Endothelial cell of umbilical vein (primary cell): ENCODE measurements at regions not wholly inside any gene's neighbourhood (a gene's known extent, or its start where the extent isn't known, plus 50 kb on each side); places are given as distances from the start of the nearest gene placed in this dataset.

ENCODE experiments used
- BruUV-seq: library from RNA; stranded (reverse); fragments of 400-500 nt; replicated peaks from 2 replicates; lab custom pipeline; 2021; lab: Mats Ljungman, UMichigan
- CTCF ChIA-PET: fragments of 300-600, 350-600 bp; sonication (Branson Sonifier 250); formaldehyde crosslinking; loops from one replicate; lab custom pipeline; 2021; ENCODE audit warnings: antibody characterized with exemption, inconsistent platforms; lab: Charles Lee
- POLR2A ChIA-PET: fragments of 300-600, 350-600 bp; sonication (Branson Sonifier 250); formaldehyde crosslinking; loops from one replicate; lab custom pipeline; 2021; ENCODE audit warnings: antibody characterized with exemption, inconsistent platforms; lab: Charles Lee
- DNase-seq: peaks from one replicate; pipeline ENCODE4 v3.0.0-alpha.2; 2011; ENCODE audit warnings: low read depth, low spot score
- FAIRE-seq: peaks from 2 replicates; lab custom pipeline; 2011; peaks lifted over from hg19 to GRCh38; lab: Jason Lieb, UNC
- H2AFZ ChIP-seq: 2 replicates; pipeline ENCODE4 v1.6.0; 2012; ENCODE audit warnings: low read depth, low read length, control low read depth, inconsistent platforms
- H3K27ac ChIP-seq: 2 replicates; pipeline ENCODE4 v1.5.1; 2011; ENCODE audit warnings: low read depth, mild to moderate bottlenecking, control low read depth, low read length, moderate library complexity; ENCODE audit not compliant: insufficient read depth
- H3K27me3 ChIP-seq, 2 experiments: 2 replicates each; pipeline versions ENCODE4 v1.6.0 to v1.6.1; 2011; ENCODE audit warnings: low read length in 2 of 2, mixed read lengths in 1 of 2; ENCODE audit not compliant: control insufficient read depth in 2 of 2, insufficient read depth in 2 of 2
- H3K36me3 ChIP-seq, 2 experiments: 2 replicates in 1 of 2; 3 replicates in 1 of 2; pipeline ENCODE4 v1.5.1; 2011; ENCODE audit warnings: low read length in 2 of 2, mild to moderate bottlenecking in 1 of 2, moderate library complexity in 1 of 2; ENCODE audit not compliant: control insufficient read depth in 2 of 2, insufficient read depth in 2 of 2; ENCODE audit errors: extremely low read depth in 1 of 2
- H3K4me1 ChIP-seq: 3 replicates; pipeline ENCODE4 v1.5.1; 2011; ENCODE audit warnings: mild to moderate bottlenecking, low read length; ENCODE audit not compliant: control insufficient read depth, insufficient read depth; ENCODE audit errors: extremely low read depth
- H3K4me2 ChIP-seq: 2 replicates; pipeline ENCODE4 v1.6.1; 2011; ENCODE audit warnings: low read length, control low read depth, mixed read lengths; ENCODE audit not compliant: insufficient read depth
- H3K4me3 ChIP-seq, 3 experiments: fragments of 200-600 bp in 1 of 3; sonication (generic), shearing (Covaris generic) in 1 of 3; replicated peaks in 1 of 3; 2 replicates each; pipeline ENCODE4 v1.5.1; 2011 to 2016; ENCODE audit warnings: control low read depth in 3 of 3, low read length in 3 of 3, mild to moderate bottlenecking in 2 of 3, inconsistent platforms in 1 of 3, low read depth in 1 of 3, moderate library complexity in 1 of 3; ENCODE audit not compliant: insufficient read depth in 1 of 3
- H3K79me2 ChIP-seq: 2 replicates; pipeline ENCODE4 v1.6.0; 2012; ENCODE audit warnings: low read length, inconsistent platforms; ENCODE audit not compliant: control insufficient read depth, insufficient read depth
- H3K9ac ChIP-seq: replicated peaks from 2 replicates; pipeline ENCODE3; 2011; ENCODE audit warnings: low read length, control low read depth; ENCODE audit not compliant: insufficient read depth; ENCODE audit errors: extremely low read depth
- H3K9me1 ChIP-seq: replicated peaks from 3 replicates; pipeline ENCODE4 v1.6.0; 2011; ENCODE audit warnings: mild to moderate bottlenecking, low read length; ENCODE audit not compliant: control insufficient read depth, insufficient read depth; ENCODE audit errors: extremely low read depth
- H3K9me3 ChIP-seq: replicated peaks from 2 replicates; pipeline ENCODE4 v1.5.1; 2012; ENCODE audit warnings: low read length, inconsistent platforms; ENCODE audit not compliant: control insufficient read depth, insufficient read depth
- H4K20me1 ChIP-seq: replicated peaks from 2 replicates; pipeline ENCODE3; 2011; ENCODE audit warnings: mild to moderate bottlenecking, low read length; ENCODE audit not compliant: control insufficient read depth, insufficient read depth; ENCODE audit errors: extremely low read depth
- CTCF ChIP-seq, 2 donors: IDR thresholded peaks; 1 replicate in 1 of 2; 2 replicates in 1 of 2; pipeline ENCODE4 v1.5.1; 2011; ENCODE audit warnings: low read length in 2 of 2, mild to moderate bottlenecking in 2 of 2, moderate library complexity in 2 of 2, control low read depth in 1 of 2, inconsistent platforms in 1 of 2, low read depth in 1 of 2; ENCODE audit not compliant: insufficient read depth in 1 of 2; ENCODE audit errors: extremely low read depth in 1 of 2
- EZH2 ChIP-seq: IDR thresholded peaks from 2 replicates; pipeline ENCODE4 v1.6.1; 2012; ENCODE audit warnings: borderline replicate concordance, low read depth, mild to moderate bottlenecking, moderate library complexity, low read length, inconsistent platforms; ENCODE audit not compliant: severe bottlenecking
- FOS ChIP-seq: IDR thresholded peaks from 2 replicates; pipeline ENCODE4 v1.6.1; 2011; ENCODE audit warnings: mild to moderate bottlenecking, low read length, moderate library complexity, borderline replicate concordance; ENCODE audit not compliant: insufficient read depth
- GATA2 ChIP-seq: IDR thresholded peaks from 2 replicates; pipeline ENCODE4 v1.7.0; 2011; ENCODE audit warnings: low read depth, mild to moderate bottlenecking, moderate library complexity, mixed read lengths, low read length; ENCODE audit not compliant: insufficient read length, insufficient read depth
- JUN ChIP-seq: IDR thresholded peaks from 2 replicates; pipeline ENCODE4 v1.6.1; 2011; ENCODE audit warnings: borderline replicate concordance, low read depth; ENCODE audit not compliant: insufficient read length, insufficient read depth
- MAX ChIP-seq: IDR thresholded peaks from 2 replicates; pipeline ENCODE4 v1.6.1; 2011; ENCODE audit not compliant: insufficient read depth, insufficient read length
- MYC ChIP-seq: IDR thresholded peaks from one replicate; pipeline ENCODE4 v1.6.1; 2011; ENCODE audit warnings: mild to moderate bottlenecking, low read depth, low read length
- POLR2A ChIP-seq: IDR thresholded peaks from 2 replicates; pipeline ENCODE4 v1.6.1; 2012; ENCODE audit warnings: low read depth, mild to moderate bottlenecking, control low read depth, low read length
- POLR2AphosphoS5 ChIP-seq: IDR thresholded peaks from 2 replicates; pipeline ENCODE4 v1.6.1; 2012; ENCODE audit warnings: low read depth, mild to moderate bottlenecking, control low read depth, low read length, moderate library complexity; ENCODE audit not compliant: insufficient read depth
- dilution Hi-C: fragments of 300-500 bp; cut with MboI; formaldehyde crosslinking; loops from one replicate; pipeline ENCODE4 v1.15.0; 2019; ENCODE audit warnings: low sequenced_read_pairs; ENCODE audit not compliant: extremely low pct_ligation_motif_present
- intact Hi-C: fragments of 100-400 bp; cut with micrococcal nuclease; formaldehyde crosslinking; loops from one replicate; pipeline ENCODE4 v1.10.0; 2022

- POLR2A ChIA-PET: no interaction called here
- H3K27ac ChIP-seq: no peak overlapping the region
- dilution Hi-C loops (no loop called here), intact Hi-C loops (no loop called here)
- H2AFZ ChIP-seq: no peak overlapping the region
- CTCF ChIA-PET: interaction anchor here (1.0 kb wide), 1 partner anchor 16 kb away, joined by 3 read pairs; no protein-coding TSS in a partner anchor
- H3K9ac ChIP-seq: no peak overlapping the region
- H3K9me3 ChIP-seq: no peaks in the 10 kb centered on the region
- H4K20me1 ChIP-seq: no peaks in the 10 kb centered on the region
- H3K79me2 ChIP-seq: peaks cover 12% of the 10 kb centered on the region
- no peak overlapping the region for H3K4me3 ChIP-seq
- no TSS peak for BruUV-seq
- no peaks in the 10 kb centered on the region for H3K4me1 ChIP-seq
- DNase-seq (no peak), FAIRE-seq (no peak)
- H3K36me3 ChIP-seq: no peaks in the 10 kb centered on the region
- no peaks in the 10 kb centered on the region for H3K27me3 ChIP-seq
- no peaks in the 10 kb centered on the region for H3K9me1 ChIP-seq
- TF ChIP-seq MYC (no peak), POLR2A (no peak), JUN (no peak), MAX (no peak), EZH2 (no peak), CTCF (IDR thresholded peaks at IDR 0.05; ENCODE audit: extremely low read depth in 1 of 2, insufficient read depth in 1 of 2, low read depth in 1 of 2, low read length in 2 of 2) (no peak), POLR2AphosphoS5 (no peak), GATA2 (no peak), FOS (no peak)
- H3K4me2 ChIP-seq: no peak overlapping the region
These were observed 63.6 kb upstream of the MGAT5 start for GRCh38 chr2:134190062-134190806.
